Endothelial cell of umbilical vein (primary cell): ENCODE measurements at regions not wholly inside any gene's neighbourhood (a gene's known extent, or its start where the extent isn't known, plus 50 kb on each side); places are given as distances from the start of the nearest gene placed in this dataset.

Experiments
- CTCF ChIP-seq, 2 donors: IDR thresholded peaks; 1 replicate in 1 of 2; 2 replicates in 1 of 2; pipeline ENCODE4 v1.5.1; 2011; ENCODE audit warnings: low read length in 2 of 2, mild to moderate bottlenecking in 2 of 2, moderate library complexity in 2 of 2, control low read depth in 1 of 2, inconsistent platforms in 1 of 2, low read depth in 1 of 2; ENCODE audit not compliant: insufficient read depth in 1 of 2; ENCODE audit errors: extremely low read depth in 1 of 2
- EZH2 ChIP-seq: IDR thresholded peaks from 2 replicates; pipeline ENCODE4 v1.6.1; 2012; ENCODE audit warnings: borderline replicate concordance, low read depth, mild to moderate bottlenecking, moderate library complexity, low read length, inconsistent platforms; ENCODE audit not compliant: severe bottlenecking
- FOS ChIP-seq: IDR thresholded peaks from 2 replicates; pipeline ENCODE4 v1.6.1; 2011; ENCODE audit warnings: mild to moderate bottlenecking, low read length, moderate library complexity, borderline replicate concordance; ENCODE audit not compliant: insufficient read depth
- JUN ChIP-seq: IDR thresholded peaks from 2 replicates; pipeline ENCODE4 v1.6.1; 2011; ENCODE audit warnings: borderline replicate concordance, low read depth; ENCODE audit not compliant: insufficient read length, insufficient read depth
- MAX ChIP-seq: IDR thresholded peaks from 2 replicates; pipeline ENCODE4 v1.6.1; 2011; ENCODE audit not compliant: insufficient read depth, insufficient read length
- POLR2A ChIP-seq: IDR thresholded peaks from 2 replicates; pipeline ENCODE4 v1.6.1; 2012; ENCODE audit warnings: low read depth, mild to moderate bottlenecking, control low read depth, low read length
- POLR2AphosphoS5 ChIP-seq: IDR thresholded peaks from 2 replicates; pipeline ENCODE4 v1.6.1; 2012; ENCODE audit warnings: low read depth, mild to moderate bottlenecking, control low read depth, low read length, moderate library complexity; ENCODE audit not compliant: insufficient read depth

DNA sequence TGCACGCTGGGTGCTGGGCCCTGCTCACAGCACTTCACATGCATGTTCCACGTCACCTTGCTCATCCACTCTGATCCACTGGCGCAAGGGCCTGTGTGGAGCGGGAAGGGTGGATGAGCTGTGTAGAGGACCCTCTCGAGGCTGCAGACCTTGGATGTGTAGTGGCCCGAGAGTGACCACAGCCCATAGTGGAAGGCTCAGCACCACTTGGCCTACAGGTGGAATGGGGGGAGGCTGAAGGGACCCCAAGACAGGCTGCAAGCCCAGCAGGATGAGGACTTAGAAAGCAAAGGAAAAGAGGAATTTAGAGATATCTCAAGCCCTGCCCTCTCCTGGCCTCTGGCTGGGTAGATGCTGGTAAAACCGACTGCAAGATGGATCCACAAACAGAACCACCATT is 175.9 kb upstream of the COPS8 start:
- TF ChIP-seq CTCF (IDR thresholded peaks at IDR 0.05; ENCODE audit: extremely low read depth in 1 of 2, insufficient read depth in 1 of 2, low read depth in 1 of 2, low read length in 2 of 2), result no peak
- no peak for TF ChIP-seq EZH2
- no peak for TF ChIP-seq JUN
- no peak for TF ChIP-seq POLR2AphosphoS5
- no peak for TF ChIP-seq POLR2A
- no peak for TF ChIP-seq MAX
- no peak for TF ChIP-seq FOS
